ENCODE measurements at regions not wholly inside any gene's neighbourhood (a gene's known extent, or its start where the extent isn't known, plus 50 kb on each side); places are given as distances from the start of the nearest gene placed in this dataset.

- DNase-seq (ENCODE audit: extremely low spot score), result no peak
- no peaks in the 10 kb centered on the region for H3K27me3 ChIP-seq
- intact Hi-C loops (cut with DNase I), result no loop called here
- H3K4me3 ChIP-seq, result no peak overlapping the region
- H3K36me3 ChIP-seq, result no peaks in the 10 kb centered on the region
- peaks cover 26 to 58% (median 51%) of the 10 kb centered on the region in 4 donors for H3K4me1 ChIP-seq
- TF ChIP-seq POLR2A (IDR thresholded peaks at IDR 0.05; ENCODE audit: low read depth), result no peak
- no peak for TF ChIP-seq CTCF (IDR thresholded peaks at IDR 0.05)
- no peak for TF ChIP-seq EP300 (IDR thresholded peaks at IDR 0.05)
- no peak for TF ChIP-seq POLR2AphosphoS5 (IDR thresholded peaks at IDR 0.05)
- peaks cover 0 to 4% (median 0%) of the 10 kb centered on the region in 4 donors for H3K9me3 ChIP-seq
- peak overlapping the region in 1 of 4 donors; percentile 13 for H3K27ac ChIP-seq (replicated peaks in 1 of 4)
- 52% methylated on average over 3 of the region's 3 CpGs for WGBS
Measured at GRCh38 chr2:15745350-15745749, 153.7 kb downstream of the DDX1 start.

GRCh38 chr2:15745907-15746702, 154.4 kb downstream of the DDX1 start:
- no peak for DNase-seq (ENCODE audit: extremely low spot score)

GRCh38 chr2:15746703-15747550, 155.3 kb downstream of the DDX1 start:
- TF ChIP-seq POLR2AphosphoS5 (IDR thresholded peaks at IDR 0.05), result no peak
- TF ChIP-seq CTCF (IDR thresholded peaks at IDR 0.05), result no peak
- no peak for TF ChIP-seq POLR2A (IDR thresholded peaks at IDR 0.05; ENCODE audit: low read depth)
- TF ChIP-seq EP300 (IDR thresholded peaks at IDR 0.05), result no peak
- Histone ChIP-seq H3K4me1 (peaks cover 31 to 63% (median 57%) of the 10 kb centered on the region in 4 donors), H3K27ac (replicated peaks in 1 of 4) (no peak overlapping the region), H3K27me3 (no peaks in the 10 kb centered on the region), H3K4me3 (no peak overlapping the region), H3K36me3 (no peaks in the 10 kb centered on the region), H3K9me3 (no peaks in the 10 kb centered on the region)
- no peak for DNase-seq (ENCODE audit: extremely low spot score)
- WGBS, result 96% methylated on average over 6 of the region's 6 CpGs
- intact Hi-C loops (cut with DNase I), result no loop called here

More at GRCh38 chr2:15745907-15746702, 154.4 kb downstream of the DDX1 start:
- H3K9me3 ChIP-seq, result peaks cover 0 to 4% (median 0%) of the 10 kb centered on the region in 4 donors
- peaks cover 31 to 63% (median 57%) of the 10 kb centered on the region in 4 donors for H3K4me1 ChIP-seq
- H3K27me3 ChIP-seq, result no peaks in the 10 kb centered on the region
- intact Hi-C loops (cut with DNase I), result no loop called here
- no peak overlapping the region for H3K27ac ChIP-seq (replicated peaks in 1 of 4)
- H3K36me3 ChIP-seq, result no peaks in the 10 kb centered on the region
- TF ChIP-seq POLR2A (IDR thresholded peaks at IDR 0.05; ENCODE audit: low read depth) (no peak), CTCF (IDR thresholded peaks at IDR 0.05) (no peak)
- WGBS, result 62% methylated on average over 3 of the region's 6 CpGs
- H3K4me3 ChIP-seq, result no peak overlapping the region

GRCh38 chr2:15747603-15748471, 156.2 kb downstream of the DDX1 start:
- TF ChIP-seq POLR2A (IDR thresholded peaks at IDR 0.05; ENCODE audit: low read depth) (no peak), EP300 (IDR thresholded peaks at IDR 0.05) (no peak), POLR2AphosphoS5 (IDR thresholded peaks at IDR 0.05) (no peak), CTCF (IDR thresholded peaks at IDR 0.05) (no peak)
- intact Hi-C loops (cut with DNase I), result no loop called here
- DNase-seq (ENCODE audit: extremely low spot score), result no peak
- WGBS, result 66% methylated on average over 11 of the region's 16 CpGs
- Histone ChIP-seq H3K36me3 (no peaks in the 10 kb centered on the region), H3K4me1 (peaks cover 31 to 63% (median 57%) of the 10 kb centered on the region in 4 donors), H3K27ac (replicated peaks in 1 of 4) (no peak overlapping the region), H3K4me3 (no peak overlapping the region), H3K27me3 (no peaks in the 10 kb centered on the region), H3K9me3 (no peaks in the 10 kb centered on the region)

All from esophagus muscularis mucosa (tissue), 4 donors.